ENCODE measurements at regions not wholly inside any gene's neighbourhood (a gene's known extent, or its start where the extent isn't known, plus 50 kb on each side); places are given as distances from the start of the nearest gene placed in this dataset.

DNA sequence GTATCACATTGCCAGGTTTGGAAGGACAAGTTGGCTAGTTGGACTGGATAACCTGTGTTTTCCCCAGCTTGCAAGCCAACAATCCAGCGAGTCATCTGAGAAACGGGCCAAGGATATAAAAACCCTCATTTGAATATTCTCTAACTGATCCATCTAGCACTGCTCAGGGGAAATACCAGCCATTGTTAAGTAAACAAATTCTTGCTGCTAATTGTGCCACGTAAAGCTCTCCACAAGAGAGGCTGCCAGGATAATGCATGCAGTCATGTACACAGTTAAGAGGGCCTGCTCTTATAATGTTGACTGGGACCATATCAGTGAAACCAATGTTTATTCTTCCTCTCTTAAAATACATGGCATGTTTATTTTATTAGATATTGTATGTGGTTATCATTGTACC, 663.2 kb upstream of the SGCG start:
- TF ChIP-seq, protein P1, sequence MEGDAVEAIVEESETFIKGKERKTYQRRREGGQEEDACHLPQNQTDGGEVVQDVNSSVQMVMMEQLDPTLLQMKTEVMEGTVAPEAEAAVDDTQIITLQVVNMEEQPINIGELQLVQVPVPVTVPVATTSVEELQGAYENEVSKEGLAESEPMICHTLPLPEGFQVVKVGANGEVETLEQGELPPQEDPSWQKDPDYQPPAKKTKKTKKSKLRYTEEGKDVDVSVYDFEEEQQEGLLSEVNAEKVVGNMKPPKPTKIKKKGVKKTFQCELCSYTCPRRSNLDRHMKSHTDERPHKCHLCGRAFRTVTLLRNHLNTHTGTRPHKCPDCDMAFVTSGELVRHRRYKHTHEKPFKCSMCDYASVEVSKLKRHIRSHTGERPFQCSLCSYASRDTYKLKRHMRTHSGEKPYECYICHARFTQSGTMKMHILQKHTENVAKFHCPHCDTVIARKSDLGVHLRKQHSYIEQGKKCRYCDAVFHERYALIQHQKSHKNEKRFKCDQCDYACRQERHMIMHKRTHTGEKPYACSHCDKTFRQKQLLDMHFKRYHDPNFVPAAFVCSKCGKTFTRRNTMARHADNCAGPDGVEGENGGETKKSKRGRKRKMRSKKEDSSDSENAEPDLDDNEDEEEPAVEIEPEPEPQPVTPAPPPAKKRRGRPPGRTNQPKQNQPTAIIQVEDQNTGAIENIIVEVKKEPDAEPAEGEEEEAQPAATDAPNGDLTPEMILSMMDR (IDR thresholded peaks at IDR 0.05; ENCODE audit: low read length), result no peak
- no peak for TF ChIP-seq EZH2 (IDR thresholded peaks at IDR 0.05; ENCODE audit: borderline replicate concordance, low read length)
